ENCODE measurements at regions not wholly inside any gene's neighbourhood (a gene's known extent, or its start where the extent isn't known, plus 50 kb on each side); places are given as distances from the start of the nearest gene placed in this dataset.

- DNase-seq (ENCODE audit: low spot score) = no peak
- no peak for FAIRE-seq
Measured at GRCh38 chr5:166320920-166321480, 1970.4 kb upstream of the WWC1 start.

DNA sequence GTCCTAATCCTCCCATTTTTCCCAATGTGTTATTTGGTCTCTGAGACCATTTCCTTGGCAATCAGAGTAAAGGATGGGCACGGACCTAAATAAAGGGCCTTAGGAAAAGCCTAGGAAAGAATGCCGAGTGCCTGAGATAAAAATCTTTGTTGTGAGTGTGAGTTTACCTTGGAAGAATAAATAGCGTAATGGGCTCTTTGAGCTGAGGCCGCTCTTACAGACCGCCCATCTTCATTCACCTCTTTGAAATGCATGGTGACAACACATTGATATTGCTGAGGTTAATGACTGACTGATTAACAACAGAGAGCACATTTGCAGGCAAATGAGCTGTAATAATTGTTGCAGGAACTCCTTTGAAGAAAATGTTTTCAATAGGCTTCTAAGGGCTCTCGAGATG, 1967.1 kb upstream of the WWC1 start:
- FAIRE-seq (no peak), DNase-seq (ENCODE audit: low spot score) (no peak)

- no peak for FAIRE-seq
- DNase-seq (ENCODE audit: low spot score) = no peak
Measured at GRCh38 chr5:166329149-166329800, 1962.2 kb upstream of the WWC1 start.

- DNase-seq (ENCODE audit: low spot score) = no peak
- no peak for FAIRE-seq
Measured at GRCh38 chr5:166330036-166330435, 1961.4 kb upstream of the WWC1 start.

DNA sequence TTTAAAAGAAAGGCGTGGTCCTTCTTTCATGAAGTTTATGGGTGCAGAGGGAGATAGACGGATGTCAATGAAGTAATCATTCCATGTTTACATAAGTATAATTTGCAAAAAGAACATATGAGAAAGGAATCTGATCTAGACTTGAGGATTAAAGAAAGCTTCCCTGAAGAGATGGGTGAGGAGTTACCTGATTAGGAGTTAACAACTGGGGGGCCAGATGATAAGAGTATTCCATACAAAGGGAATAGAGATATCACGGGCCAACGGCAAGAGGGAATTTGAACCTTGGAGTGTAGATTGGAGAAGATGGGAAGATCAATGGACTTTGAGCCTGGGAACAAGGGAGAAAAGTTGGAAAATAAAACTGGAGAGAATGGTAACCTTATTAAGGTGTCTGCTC, 1959.9 kb upstream of the WWC1 start:
- no peak for FAIRE-seq
- DNase-seq (ENCODE audit: low spot score) = no peak

DNA sequence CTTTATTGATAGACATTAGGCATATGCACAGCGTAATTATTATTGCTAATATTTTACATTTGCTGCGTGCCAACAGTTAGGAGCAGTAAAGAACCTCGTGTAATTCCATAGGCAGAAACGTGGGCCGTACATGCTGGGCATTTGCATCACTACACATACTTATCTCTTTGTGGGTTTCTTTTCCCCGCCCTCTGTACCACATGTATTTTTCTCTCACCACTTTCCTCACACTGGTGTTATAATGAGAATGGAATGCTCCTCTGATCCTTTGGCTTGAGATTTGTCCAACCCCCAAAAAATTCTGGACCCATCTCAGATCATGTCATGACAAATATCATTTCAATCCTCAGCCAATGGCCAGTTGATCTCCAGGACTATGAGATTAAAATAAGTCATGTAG, 1952.6 kb upstream of the WWC1 start:
- DNase-seq (ENCODE audit: low spot score) = no peak
- FAIRE-seq = no peak

DNA sequence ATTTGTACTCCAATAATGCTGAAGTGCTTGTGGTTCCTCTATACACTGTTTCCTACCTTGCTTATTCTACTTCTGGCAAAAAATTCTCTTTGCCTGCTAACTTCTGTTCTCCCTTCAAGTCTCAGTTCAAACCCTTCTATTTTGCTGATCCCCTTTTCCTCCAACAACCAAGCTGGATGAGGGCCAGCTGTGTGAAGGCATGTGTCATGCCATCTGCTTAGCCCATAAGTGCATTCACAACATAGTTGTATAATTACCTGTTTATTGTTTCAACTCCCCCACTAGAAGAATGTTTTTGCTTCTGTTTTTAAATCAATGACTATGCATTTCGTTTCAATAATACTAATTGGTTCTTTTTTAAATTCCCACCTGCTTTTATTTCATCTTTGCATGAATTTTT, 1951.4 kb upstream of the WWC1 start:
- DNase-seq (ENCODE audit: low spot score) = no peak
- no peak for FAIRE-seq

DNA sequence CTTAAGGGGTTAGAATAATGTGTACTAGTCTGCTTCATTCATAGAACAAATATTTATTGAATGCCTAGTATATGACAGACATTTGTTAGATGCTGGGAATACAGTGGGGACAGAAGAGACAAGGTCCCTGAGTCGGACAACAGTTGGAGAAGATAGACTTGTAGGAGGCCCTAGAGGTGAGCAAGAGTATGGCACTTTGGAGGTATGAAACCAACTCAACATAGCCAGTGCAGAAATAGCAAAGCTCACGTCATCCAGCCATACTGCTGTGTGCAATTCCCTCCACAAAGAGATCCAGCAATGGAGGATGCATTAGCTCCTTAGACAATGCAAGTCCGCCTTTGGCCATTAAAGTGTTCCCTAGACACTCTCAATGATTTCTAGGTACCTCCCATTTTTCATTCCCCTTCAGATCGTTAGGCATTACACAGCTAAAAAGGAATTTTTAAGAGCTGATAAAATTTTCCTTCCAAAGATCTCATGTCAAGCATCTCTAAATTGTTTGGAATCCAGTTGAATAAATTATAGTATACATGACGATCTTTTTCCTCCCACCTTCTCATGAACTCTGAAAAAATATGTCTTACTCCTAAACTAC, 1949.6 kb upstream of the WWC1 start:
- FAIRE-seq (no peak), DNase-seq (ENCODE audit: low spot score) (no peak)

DNA sequence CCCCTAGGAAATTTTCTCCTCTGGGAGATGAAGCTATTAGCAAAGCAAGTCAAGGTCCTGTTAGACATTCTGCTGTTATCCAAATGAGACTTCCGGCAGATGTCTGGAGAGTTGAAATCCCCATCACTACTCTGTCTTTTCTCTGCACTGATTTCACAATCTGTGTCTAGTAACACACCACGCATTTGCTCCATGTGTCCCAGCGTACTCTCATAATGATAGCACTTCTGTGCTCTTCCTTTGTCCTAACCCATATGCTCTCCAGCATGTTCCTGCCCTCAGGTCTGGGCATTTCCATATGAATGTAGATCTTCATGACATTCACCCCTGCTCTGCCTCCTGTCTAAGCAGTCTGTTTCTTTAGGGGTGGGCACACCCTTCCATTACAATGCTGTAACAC, 1949.0 kb upstream of the WWC1 start:
- FAIRE-seq (no peak), DNase-seq (ENCODE audit: low spot score) (no peak)

GRCh38 chr5:166346726-166347374, 1944.6 kb upstream of the WWC1 start:
- DNase-seq (ENCODE audit: low spot score) (no peak), FAIRE-seq (no peak)

- DNase-seq (ENCODE audit: low spot score) (no peak), FAIRE-seq (no peak)
Measured at GRCh38 chr5:166349046-166349445, 1942.4 kb upstream of the WWC1 start.

GRCh38 chr5:166353580-166353979, 1937.9 kb upstream of the WWC1 start:
- DNase-seq (ENCODE audit: low spot score) (no peak), FAIRE-seq (no peak)

GRCh38 chr5:166354332-166354731, 1937.1 kb upstream of the WWC1 start:
- DNase-seq (ENCODE audit: low spot score) = no peak
- FAIRE-seq = no peak

DNA sequence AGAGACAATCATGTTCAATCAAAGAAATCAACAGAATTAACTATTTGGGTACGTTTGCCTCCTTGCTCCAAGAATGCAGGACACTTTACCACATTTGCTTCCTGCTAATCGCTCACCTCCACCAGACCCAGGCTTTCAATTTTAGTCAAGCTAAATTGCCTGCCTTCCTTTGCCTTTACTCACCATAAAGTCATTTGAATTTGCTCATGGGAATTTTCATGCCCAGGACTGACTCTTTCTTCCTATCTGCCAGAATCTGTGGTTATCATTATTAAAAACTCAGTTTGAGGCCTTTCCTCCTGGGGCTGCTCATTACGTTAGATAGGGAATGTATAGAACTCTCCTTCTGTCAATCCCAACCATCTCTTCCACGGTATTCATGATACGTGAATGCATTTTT, 1935.3 kb upstream of the WWC1 start:
- FAIRE-seq = no peak

DNA sequence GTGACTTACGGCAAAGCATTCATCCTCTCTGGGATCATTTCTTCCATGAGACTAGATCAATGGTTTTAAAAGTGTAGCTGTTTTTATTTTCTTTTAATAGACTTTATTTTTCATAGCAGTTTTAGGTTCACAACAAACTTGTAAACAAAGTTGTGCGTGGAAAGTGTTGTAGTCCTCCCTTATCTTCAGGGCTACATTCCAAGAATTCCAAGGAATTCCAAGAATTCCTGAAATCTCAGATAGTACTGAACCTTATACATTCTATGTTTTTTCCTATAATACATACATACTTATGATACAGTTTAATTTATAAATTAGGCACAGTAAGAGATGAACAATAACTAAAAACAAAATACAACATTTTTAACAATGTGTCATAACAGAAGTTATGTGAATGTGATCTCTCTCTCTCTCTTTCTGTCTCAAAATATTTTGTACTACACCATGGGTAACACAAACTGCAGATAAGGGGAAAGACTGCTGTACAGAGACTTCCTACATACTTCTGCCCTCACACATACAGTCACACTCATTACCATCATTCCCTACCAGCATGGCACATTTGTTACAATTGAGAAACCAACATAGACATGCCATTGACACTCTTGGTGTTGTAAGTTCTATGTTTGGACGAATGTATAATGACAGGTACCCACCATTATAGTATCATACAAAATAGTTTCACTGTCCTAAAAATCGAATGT, 1933.2 kb upstream of the WWC1 start:
- FAIRE-seq (no peak), DNase-seq (ENCODE audit: low spot score) (no peak)

More for the DNA sequence above, 1935.3 kb upstream of the WWC1 start:
- DNase-seq (ENCODE audit: low spot score) = no peak

GRCh38 chr5:166363087-166363760, 1928.2 kb upstream of the WWC1 start:
- no peak for DNase-seq (ENCODE audit: low spot score)
- no peak for FAIRE-seq

GRCh38 chr5:166365164-166365563, 1926.3 kb upstream of the WWC1 start:
- no peak for FAIRE-seq

DNA sequence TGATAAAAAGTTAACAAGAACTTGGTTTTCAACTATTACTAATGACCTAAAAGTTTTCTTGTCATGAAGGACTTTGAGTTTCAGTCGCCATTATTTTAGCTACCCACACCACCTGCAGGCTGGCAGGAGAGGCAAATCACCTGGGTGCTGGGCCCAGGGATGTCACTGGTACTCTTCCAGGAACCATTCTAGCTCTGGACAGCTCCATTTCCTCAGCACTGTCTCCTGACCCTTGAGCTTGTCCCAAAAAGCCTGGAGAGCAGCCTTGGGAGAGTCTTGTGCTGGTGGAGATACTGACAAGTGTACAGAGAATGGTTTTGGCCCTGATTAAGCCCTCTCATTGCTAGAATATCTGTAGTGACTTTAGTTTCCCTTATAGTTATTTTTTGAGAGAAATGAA, 1924.1 kb upstream of the WWC1 start:
- no peak for DNase-seq (ENCODE audit: low spot score)
- no peak for FAIRE-seq

More at GRCh38 chr5:166365164-166365563, 1926.3 kb upstream of the WWC1 start:
- DNase-seq (ENCODE audit: low spot score) = no peak

DNA sequence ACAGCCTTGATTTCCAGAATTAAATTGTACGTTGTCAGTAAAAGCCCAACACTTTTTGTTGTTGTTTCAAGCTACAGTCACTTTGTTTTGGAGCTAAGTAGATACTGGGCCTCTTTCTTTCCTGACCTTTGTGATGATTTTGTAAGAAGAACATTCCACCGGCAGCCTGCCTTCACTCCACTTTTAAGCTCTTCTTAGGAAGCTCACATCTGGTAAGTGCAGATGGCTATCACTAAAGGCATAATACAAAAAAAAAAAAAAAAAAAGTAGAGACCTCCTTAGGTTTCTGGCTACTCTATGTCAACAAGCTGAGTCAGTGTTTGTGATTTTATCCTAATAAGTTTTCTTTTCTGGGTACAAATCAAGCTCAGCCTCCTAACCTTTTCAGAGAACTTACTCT, 1922.1 kb upstream of the WWC1 start:
- FAIRE-seq (no peak), DNase-seq (ENCODE audit: low spot score) (no peak)

- no peak for FAIRE-seq
- DNase-seq (ENCODE audit: low spot score) = no peak
Measured at GRCh38 chr5:166369807-166370206, 1921.6 kb upstream of the WWC1 start.

- FAIRE-seq (no peak), DNase-seq (ENCODE audit: low spot score) (peak; percentile 13)
Measured at GRCh38 chr5:166370928-166371690, 1920.3 kb upstream of the WWC1 start.

Measured in RCC 7860 (cell line).